ENCODE measurements at regions not wholly inside any gene's neighbourhood (a gene's known extent, or its start where the extent isn't known, plus 50 kb on each side); places are given as distances from the start of the nearest gene placed in this dataset.

DNA sequence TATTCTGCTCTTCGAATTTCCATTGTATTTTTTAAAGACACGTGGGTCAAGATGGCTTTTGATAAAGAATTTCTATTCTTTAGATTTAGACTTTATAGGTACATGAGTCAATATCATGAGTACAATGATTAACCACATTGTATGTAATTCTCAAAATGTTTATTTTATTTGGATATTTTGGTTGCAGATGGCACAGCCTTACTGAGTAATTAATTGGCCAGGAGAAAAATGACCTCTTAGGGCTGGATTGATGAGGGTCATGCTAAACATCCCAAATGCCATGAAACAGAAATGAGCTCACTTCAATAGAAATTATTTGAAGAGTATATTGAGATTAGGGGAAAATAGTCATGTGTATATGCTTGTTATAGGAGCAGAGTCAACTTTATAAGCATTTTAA is 131.2 kb upstream of the CCN2 start:
- Histone ChIP-seq H3K4me3 (no peak overlapping the region), H3K4me1 (peaks cover 0 to 29% (median 4%) of the 10 kb centered on the region in 3 donors), H3K36me3 (no peaks in the 10 kb centered on the region), H3K27me3 (no peaks in the 10 kb centered on the region), H3K9me3 (no peaks in the 10 kb centered on the region), H3K27ac (no peak overlapping the region)
- TF ChIP-seq, protein P1, sequence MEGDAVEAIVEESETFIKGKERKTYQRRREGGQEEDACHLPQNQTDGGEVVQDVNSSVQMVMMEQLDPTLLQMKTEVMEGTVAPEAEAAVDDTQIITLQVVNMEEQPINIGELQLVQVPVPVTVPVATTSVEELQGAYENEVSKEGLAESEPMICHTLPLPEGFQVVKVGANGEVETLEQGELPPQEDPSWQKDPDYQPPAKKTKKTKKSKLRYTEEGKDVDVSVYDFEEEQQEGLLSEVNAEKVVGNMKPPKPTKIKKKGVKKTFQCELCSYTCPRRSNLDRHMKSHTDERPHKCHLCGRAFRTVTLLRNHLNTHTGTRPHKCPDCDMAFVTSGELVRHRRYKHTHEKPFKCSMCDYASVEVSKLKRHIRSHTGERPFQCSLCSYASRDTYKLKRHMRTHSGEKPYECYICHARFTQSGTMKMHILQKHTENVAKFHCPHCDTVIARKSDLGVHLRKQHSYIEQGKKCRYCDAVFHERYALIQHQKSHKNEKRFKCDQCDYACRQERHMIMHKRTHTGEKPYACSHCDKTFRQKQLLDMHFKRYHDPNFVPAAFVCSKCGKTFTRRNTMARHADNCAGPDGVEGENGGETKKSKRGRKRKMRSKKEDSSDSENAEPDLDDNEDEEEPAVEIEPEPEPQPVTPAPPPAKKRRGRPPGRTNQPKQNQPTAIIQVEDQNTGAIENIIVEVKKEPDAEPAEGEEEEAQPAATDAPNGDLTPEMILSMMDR (IDR thresholded peaks at IDR 0.05) = no peak
- no peak for TF ChIP-seq POLR2AphosphoS5 (IDR thresholded peaks at IDR 0.05)
- TF ChIP-seq POLR2A (IDR thresholded peaks at IDR 0.05) = no peak
- TF ChIP-seq EP300 (IDR thresholded peaks at IDR 0.05) = no peak
- ATAC-seq = no peak
- 100% methylated on average over 2 of the region's 2 CpGs for WGBS, 2 donors (ENCODE audit: low coverage in 1 of 2)

DNA sequence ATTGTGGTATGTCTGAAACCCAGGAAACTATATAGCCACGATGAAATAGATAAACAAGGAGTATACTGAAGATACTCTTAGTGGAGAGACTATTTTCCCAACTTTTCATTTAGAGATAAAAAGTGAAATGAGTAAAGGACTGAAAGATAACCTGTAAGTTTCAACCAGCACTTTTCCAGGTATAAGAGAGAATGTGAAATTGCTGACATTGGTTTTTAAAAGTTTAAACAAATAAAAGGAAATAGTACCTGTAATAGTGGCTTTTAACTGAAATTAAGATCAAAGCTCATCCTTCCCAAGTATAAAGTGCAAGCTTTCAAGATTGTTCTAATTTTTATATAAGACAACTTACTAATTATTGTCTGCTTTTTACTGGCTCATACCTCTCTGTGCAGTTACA is 130.2 kb upstream of the CCN2 start:
- no peaks in the 10 kb centered on the region for H3K36me3 ChIP-seq
- no peaks in the 10 kb centered on the region for H3K27me3 ChIP-seq
- H3K27ac ChIP-seq = no peak overlapping the region
- 20 to 44% methylated on average over 1 of the region's 1 CpG for WGBS, 2 donors (ENCODE audit: low coverage in 1 of 2)
- peaks cover 0 to 27% (median 4%) of the 10 kb centered on the region in 3 donors for H3K4me1 ChIP-seq
- no peak overlapping the region for H3K4me3 ChIP-seq
- ATAC-seq = no peak
- no peak for TF ChIP-seq EP300 (IDR thresholded peaks at IDR 0.05)
- no peak for TF ChIP-seq POLR2AphosphoS5 (IDR thresholded peaks at IDR 0.05)
- TF ChIP-seq, protein P1 (IDR thresholded peaks at IDR 0.05) = no peak
- TF ChIP-seq POLR2A (IDR thresholded peaks at IDR 0.05) = no peak
- no peaks in the 10 kb centered on the region for H3K9me3 ChIP-seq

DNA sequence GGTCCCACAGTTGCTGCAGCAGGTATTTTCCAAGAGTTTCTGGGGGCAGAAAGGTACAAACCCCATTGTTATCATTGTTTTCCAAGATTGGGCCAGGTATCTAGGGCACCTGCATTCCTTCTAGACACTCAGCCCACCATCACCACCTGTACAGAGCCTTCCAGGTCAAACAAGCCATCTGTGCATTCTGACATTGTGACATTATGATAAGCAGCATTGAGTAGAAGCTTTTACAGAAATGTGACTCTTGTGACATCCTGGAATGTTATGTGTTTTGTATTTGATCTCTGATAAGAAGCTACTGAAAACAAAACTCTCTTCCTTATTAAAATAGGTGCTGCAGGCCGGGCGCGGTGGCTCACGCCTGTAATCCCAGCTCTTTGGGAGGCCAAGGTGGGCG is 128.1 kb upstream of the CCN2 start:
- WGBS, 2 donors (ENCODE audit: low coverage in 1 of 2) = 92 to 100% methylated on average over 3 to 5 of the region's 5 CpGs
- H3K27me3 ChIP-seq = no peaks in the 10 kb centered on the region
- H3K9me3 ChIP-seq = no peaks in the 10 kb centered on the region
- no peaks in the 10 kb centered on the region for H3K36me3 ChIP-seq
- no peak overlapping the region for H3K27ac ChIP-seq
- TF ChIP-seq, protein P1 (IDR thresholded peaks at IDR 0.05) = no peak
- TF ChIP-seq POLR2A (IDR thresholded peaks at IDR 0.05) = no peak
- no peak for TF ChIP-seq EP300 (IDR thresholded peaks at IDR 0.05)
- TF ChIP-seq POLR2AphosphoS5 (IDR thresholded peaks at IDR 0.05) = no peak
- no peak overlapping the region for H3K4me3 ChIP-seq
- no peak for ATAC-seq
- peaks cover 0 to 6% (median 0%) of the 10 kb centered on the region in 3 donors for H3K4me1 ChIP-seq

DNA sequence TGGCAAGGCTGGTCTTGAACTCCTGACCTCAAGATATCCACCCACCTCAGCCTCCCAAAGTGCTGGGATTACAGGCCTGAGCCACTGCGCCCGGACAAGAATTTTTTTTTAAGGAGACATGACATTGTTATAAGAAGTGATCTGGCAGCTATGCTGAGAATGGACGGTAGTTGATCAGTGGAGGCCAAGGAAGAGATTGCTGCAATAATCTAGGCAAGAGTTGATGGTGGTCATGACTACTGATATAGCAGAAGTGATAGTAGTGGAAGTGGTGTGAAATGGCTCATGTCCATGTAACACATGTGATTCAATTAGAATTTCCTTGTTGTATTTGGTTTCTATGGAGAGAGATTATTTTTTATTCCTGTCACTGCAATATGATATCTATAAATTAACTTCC is 125.3 kb upstream of the CCN2 start:
- TF ChIP-seq POLR2AphosphoS5 (IDR thresholded peaks at IDR 0.05) = no peak
- TF ChIP-seq, protein P1 (IDR thresholded peaks at IDR 0.05) = no peak
- no peak for TF ChIP-seq POLR2A (IDR thresholded peaks at IDR 0.05)
- no peak for TF ChIP-seq EP300 (IDR thresholded peaks at IDR 0.05)
- no peak overlapping the region for H3K27ac ChIP-seq
- H3K4me1 ChIP-seq = no peaks in the 10 kb centered on the region
- H3K9me3 ChIP-seq = no peaks in the 10 kb centered on the region
- H3K36me3 ChIP-seq = no peaks in the 10 kb centered on the region
- WGBS, 2 donors (ENCODE audit: low coverage in 1 of 2) = 73 to 100% methylated on average over 1 to 3 of the region's 3 CpGs
- no peak overlapping the region for H3K4me3 ChIP-seq
- ATAC-seq = no peak
- H3K27me3 ChIP-seq = no peaks in the 10 kb centered on the region

DNA sequence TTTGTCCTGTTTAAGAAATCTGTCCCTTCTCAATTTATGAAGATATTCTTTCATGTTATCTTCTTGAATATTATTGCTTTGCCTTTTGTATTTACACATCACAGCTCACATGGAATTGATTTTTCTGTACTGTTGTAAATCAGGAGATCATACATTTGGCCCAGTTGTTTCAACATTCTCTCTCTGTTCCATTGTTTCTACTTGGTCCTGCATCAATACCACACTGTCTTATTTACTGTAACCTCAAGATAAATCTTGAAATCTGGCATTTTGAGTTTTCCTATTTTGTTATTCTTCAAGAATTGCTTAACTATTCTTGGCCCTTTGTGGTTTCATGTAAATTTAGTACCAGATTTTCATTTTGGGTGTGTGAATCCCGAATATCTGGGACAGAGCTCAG is 121.7 kb upstream of the CCN2 start:
- H3K27me3 ChIP-seq = no peaks in the 10 kb centered on the region
- WGBS, 2 donors (ENCODE audit: low coverage in 1 of 2) = 93% methylated on average over 1 of the region's 1 CpG; no CpG with 5 or more reads in 1 of the 2 donors
- no peak for ATAC-seq
- TF ChIP-seq POLR2A (IDR thresholded peaks at IDR 0.05) (no peak), POLR2AphosphoS5 (IDR thresholded peaks at IDR 0.05) (no peak), EP300 (IDR thresholded peaks at IDR 0.05) (no peak)
- TF ChIP-seq, protein P1 (IDR thresholded peaks at IDR 0.05) = no peak
- no peaks in the 10 kb centered on the region for H3K36me3 ChIP-seq
- H3K4me1 ChIP-seq = no peaks in the 10 kb centered on the region
- H3K27ac ChIP-seq = no peak overlapping the region
- H3K4me3 ChIP-seq = no peak overlapping the region
- H3K9me3 ChIP-seq = no peaks in the 10 kb centered on the region

Data from gastroesophageal sphincter (tissue), 4 donors.